ENCODE measurements at regions not wholly inside any gene's neighbourhood (a gene's known extent, or its start where the extent isn't known, plus 50 kb on each side); places are given as distances from the start of the nearest gene placed in this dataset.
"Not testable (repeated sequence)": the region's sequence is repeated elsewhere in the genome, so short reads cannot be mapped to it uniquely, and the experiment has no call there.

- H3K4me3 ChIP-seq (ENCODE audit: insufficient read depth, low read depth, low read length); H3K36me3 ChIP-seq (replicated peaks; ENCODE audit: control insufficient read depth, insufficient read depth, low read length); DNase-seq; H3K27me3 ChIP-seq (ENCODE audit: control insufficient read depth, insufficient read depth, low read length): not testable (repeated sequence)
Observed at GRCh38 chr22:11614798-11615433, 3913.1 kb upstream of the OR11H1 start.

GRCh38 chr22:11616811-11617210, 3911.2 kb upstream of the OR11H1 start:
- Histone ChIP-seq H3K4me3 (ENCODE audit: insufficient read depth, low read depth, low read length) (no peak overlapping the region), H3K27me3 (ENCODE audit: control insufficient read depth, insufficient read depth, low read length) (no peaks in the 10 kb centered on the region), H3K36me3 (replicated peaks; ENCODE audit: control insufficient read depth, insufficient read depth, low read length) (no peaks in the 10 kb centered on the region)
- DNase-seq, result no peak

GRCh38 chr22:11618322-11618662, 3909.7 kb upstream of the OR11H1 start:
- not testable (repeated sequence) for DNase-seq; H3K27me3 ChIP-seq (ENCODE audit: control insufficient read depth, insufficient read depth, low read length); H3K36me3 ChIP-seq (replicated peaks; ENCODE audit: control insufficient read depth, insufficient read depth, low read length); H3K4me3 ChIP-seq (ENCODE audit: insufficient read depth, low read depth, low read length)

GRCh38 chr22:11618688-11619087, 3909.3 kb upstream of the OR11H1 start:
- DNase-seq; H3K36me3 ChIP-seq (replicated peaks; ENCODE audit: control insufficient read depth, insufficient read depth, low read length); H3K4me3 ChIP-seq (ENCODE audit: insufficient read depth, low read depth, low read length); H3K27me3 ChIP-seq (ENCODE audit: control insufficient read depth, insufficient read depth, low read length): not testable (repeated sequence)

DNA sequence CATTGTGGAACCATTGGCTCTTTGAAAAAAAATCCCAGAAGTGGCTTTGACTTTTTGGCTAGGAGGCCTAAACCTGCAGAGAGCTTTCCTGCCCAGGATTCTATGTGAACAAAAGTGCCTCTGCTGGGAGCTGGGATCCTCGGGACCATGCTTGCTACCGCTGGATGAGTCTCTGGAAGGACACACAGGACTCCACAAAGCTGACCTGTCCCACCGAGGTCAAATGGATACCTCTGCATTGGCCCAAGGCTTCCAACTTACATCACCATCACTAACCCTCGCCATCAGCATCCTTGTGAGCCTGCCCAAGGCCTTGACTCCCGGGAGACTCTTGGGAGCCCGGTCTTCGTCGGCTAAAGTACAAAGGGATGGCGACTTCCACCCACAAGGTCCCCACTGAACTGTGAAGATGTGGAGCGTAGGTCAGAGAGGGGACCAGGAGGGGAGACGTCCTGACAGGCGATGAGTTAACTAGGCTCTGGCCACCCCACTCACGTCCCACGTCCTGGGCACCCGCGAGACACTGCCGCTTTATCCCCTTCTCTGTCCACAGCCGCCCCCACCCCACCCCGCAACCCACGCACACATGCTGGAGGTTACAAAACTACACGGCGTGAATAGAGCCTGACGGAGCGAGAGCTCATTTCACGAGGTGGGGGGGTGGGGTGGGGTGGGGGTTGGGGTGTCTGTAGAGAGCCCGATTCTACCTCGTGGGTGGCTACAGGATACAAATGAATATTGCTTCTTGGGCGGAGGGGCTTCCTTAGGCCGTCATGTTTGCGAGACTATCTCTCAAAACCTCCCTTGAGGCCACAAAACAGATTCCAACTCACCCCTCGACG, 3906.8 kb upstream of the OR11H1 start:
- not testable (repeated sequence) for DNase-seq; H3K27me3 ChIP-seq (ENCODE audit: control insufficient read depth, insufficient read depth, low read length); H3K4me3 ChIP-seq (ENCODE audit: insufficient read depth, low read depth, low read length); H3K36me3 ChIP-seq (replicated peaks; ENCODE audit: control insufficient read depth, insufficient read depth, low read length)

DNA sequence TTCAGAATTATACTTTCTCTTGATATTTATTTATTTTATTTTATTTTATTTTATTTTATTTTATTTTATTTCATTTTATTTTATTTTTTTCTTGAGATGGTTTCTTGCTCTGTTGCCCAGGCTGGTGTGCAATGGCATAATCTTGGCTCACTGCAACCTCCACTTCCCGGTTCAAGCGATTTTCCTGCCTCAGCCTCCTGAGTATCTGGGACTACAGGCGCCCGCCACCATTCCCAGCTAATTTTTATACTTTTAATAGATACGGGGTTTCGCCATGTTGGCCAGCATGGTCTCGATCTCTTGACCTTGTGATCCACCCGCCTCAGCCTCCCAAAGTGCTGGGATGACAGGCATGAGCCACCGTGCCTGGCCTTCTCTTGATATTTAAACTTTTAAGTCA, 3905.2 kb upstream of the OR11H1 start:
- H3K27me3 ChIP-seq (ENCODE audit: control insufficient read depth, insufficient read depth, low read length); DNase-seq; H3K36me3 ChIP-seq (replicated peaks; ENCODE audit: control insufficient read depth, insufficient read depth, low read length); H3K4me3 ChIP-seq (ENCODE audit: insufficient read depth, low read depth, low read length): not testable (repeated sequence)

GRCh38 chr22:11625711-11626421, 3902.1 kb upstream of the OR11H1 start:
- not testable (repeated sequence) for DNase-seq; H3K4me3 ChIP-seq (ENCODE audit: insufficient read depth, low read depth, low read length); H3K27me3 ChIP-seq (ENCODE audit: control insufficient read depth, insufficient read depth, low read length); H3K36me3 ChIP-seq (replicated peaks; ENCODE audit: control insufficient read depth, insufficient read depth, low read length)

- Histone ChIP-seq H3K4me3 (ENCODE audit: insufficient read depth, low read depth, low read length) (no peak overlapping the region), H3K27me3 (ENCODE audit: control insufficient read depth, insufficient read depth, low read length) (no peaks in the 10 kb centered on the region), H3K36me3 (replicated peaks; ENCODE audit: control insufficient read depth, insufficient read depth, low read length) (no peaks in the 10 kb centered on the region)
- DNase-seq, result no peak
Observed at GRCh38 chr22:11626422-11626773, 3901.6 kb upstream of the OR11H1 start.

DNA sequence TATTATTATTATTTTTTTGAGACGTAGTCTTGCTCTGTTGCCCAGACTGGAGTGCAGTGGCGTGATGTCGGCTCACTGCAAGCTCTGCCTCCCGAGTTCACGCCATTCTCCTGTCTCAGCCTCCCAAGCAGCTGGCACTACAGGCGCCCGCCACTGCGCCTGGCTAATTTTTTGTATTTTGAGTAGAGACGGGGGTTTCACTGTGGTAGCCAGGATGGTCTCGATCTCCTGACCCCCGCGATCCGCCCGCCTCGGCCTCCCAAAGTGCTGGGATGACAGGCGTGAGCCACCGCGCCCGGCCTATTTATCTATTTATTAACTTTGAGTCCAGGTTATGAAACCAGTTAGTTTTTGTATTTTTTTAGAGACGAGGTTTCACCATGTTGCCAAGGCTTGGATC, 3901.0 kb upstream of the OR11H1 start:
- not testable (repeated sequence) for H3K27me3 ChIP-seq (ENCODE audit: control insufficient read depth, insufficient read depth, low read length); DNase-seq; H3K4me3 ChIP-seq (ENCODE audit: insufficient read depth, low read depth, low read length); H3K36me3 ChIP-seq (replicated peaks; ENCODE audit: control insufficient read depth, insufficient read depth, low read length)

DNA sequence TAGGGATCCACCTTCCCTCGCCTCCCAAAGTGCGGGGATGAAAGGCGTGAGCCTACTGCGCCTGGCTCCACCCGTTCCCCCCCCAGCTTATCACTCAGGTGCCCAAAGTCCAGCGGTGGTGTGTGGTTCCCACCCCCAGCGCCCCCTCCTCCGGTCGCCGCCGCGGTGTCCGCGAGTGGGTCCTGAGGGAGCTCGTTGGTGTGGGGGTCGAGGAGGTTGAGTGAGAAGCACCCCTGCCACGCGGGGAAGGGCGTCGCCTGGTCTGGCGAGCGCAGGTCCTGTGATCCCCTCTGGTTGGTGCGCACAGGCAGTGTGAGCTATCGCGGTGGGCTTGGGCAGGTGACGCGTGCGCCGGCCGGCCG, 3900.6 kb upstream of the OR11H1 start:
- no peaks in the 10 kb centered on the region for H3K27me3 ChIP-seq (ENCODE audit: control insufficient read depth, insufficient read depth, low read length)
- DNase-seq, result no peak
- no peak overlapping the region for H3K4me3 ChIP-seq (ENCODE audit: insufficient read depth, low read depth, low read length)
- H3K36me3 ChIP-seq (replicated peaks; ENCODE audit: control insufficient read depth, insufficient read depth, low read length), result no peaks in the 10 kb centered on the region

- DNase-seq, result peak; percentile 51
- no peaks in the 10 kb centered on the region for H3K27me3 ChIP-seq (ENCODE audit: control insufficient read depth, insufficient read depth, low read length)
- H3K36me3 ChIP-seq (replicated peaks; ENCODE audit: control insufficient read depth, insufficient read depth, low read length), result no peaks in the 10 kb centered on the region
- no peak overlapping the region for H3K4me3 ChIP-seq (ENCODE audit: insufficient read depth, low read depth, low read length)
Observed at GRCh38 chr22:11627798-11628650, 3900.0 kb upstream of the OR11H1 start.

DNA sequence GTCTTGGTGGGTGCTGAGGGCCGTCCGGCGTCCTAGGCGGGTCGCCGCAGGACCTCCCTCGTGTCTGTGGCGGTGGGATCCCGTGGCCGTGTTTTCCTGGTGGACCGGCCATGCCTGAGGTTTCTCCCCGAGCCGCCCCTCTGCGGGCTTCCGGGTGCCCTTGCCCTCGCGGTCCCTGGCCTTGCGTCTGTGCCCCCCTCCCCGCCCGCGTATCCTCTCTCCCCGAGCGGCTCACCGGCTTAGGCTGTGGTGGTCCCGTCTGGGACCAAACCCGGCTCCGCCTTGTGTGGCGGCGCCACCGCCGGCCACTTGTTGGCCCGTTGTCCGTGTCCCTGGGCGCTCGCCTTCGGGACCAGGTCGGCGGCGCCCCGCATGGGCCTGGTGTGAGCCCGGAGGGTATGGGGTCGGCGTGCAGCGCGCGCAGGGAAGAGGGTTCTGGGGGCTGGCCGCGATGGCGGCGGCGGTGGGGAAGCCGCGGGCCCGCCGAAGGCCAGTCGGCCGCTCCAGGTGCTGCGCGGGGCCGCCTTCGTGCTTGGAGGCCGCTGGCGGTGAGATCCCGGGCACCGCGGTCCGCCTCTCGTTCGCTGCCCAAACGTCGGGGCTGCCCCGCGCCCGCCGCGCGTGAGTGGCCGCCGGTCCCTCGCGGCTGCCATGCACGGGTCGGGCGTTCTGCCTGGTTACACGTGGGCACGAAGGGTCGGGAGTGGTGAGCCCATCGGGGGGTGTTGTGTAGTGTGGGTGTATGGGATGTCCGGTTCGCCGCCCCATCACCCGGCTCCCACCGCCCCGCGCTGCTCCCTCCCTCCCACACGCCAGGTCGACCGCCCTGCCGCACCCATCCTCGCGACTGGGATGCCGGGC, 3899.1 kb upstream of the OR11H1 start:
- H3K36me3 ChIP-seq (replicated peaks; ENCODE audit: control insufficient read depth, insufficient read depth, low read length), result no peaks in the 10 kb centered on the region
- no peaks in the 10 kb centered on the region for H3K27me3 ChIP-seq (ENCODE audit: control insufficient read depth, insufficient read depth, low read length)
- no peak overlapping the region for H3K4me3 ChIP-seq (ENCODE audit: insufficient read depth, low read depth, low read length)
- peak; percentile 43 for DNase-seq

DNA sequence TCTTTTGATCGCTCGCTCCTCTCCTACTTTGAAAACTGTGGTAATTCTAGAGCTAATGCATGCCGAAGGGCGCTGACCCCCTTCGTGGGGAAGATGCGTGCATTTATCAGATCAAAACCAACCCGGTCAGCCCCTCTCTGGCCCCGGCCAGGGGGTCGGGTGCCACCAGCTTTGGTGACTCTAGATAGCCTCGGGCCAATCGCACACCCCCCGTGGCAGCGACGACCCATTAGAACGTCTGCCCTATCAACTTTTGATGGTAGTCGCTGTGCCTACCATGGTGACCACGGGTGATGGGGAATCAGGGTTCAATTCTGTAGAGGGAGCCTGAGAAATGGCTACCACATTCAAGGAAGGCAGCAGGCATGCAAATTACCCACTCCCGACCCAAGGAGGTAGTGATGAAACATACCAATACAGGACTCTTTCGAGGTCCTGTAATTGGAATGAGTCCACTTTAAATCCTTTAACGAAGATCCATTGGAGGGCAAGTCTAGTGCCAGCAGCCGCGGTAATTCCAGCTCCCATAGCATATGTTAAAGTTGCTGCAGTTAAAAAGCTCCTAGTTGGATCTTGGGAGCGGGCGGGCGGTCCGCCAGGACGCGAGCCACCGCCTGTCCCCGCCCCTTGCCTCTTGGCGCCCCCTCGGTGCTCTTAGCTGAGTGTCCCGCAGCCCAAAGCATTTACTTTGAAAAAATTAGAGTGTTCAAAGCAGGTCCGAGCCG, 3898.2 kb upstream of the OR11H1 start:
- no peaks in the 10 kb centered on the region for H3K27me3 ChIP-seq (ENCODE audit: control insufficient read depth, insufficient read depth, low read length)

More for the DNA sequence above, 3898.2 kb upstream of the OR11H1 start:
- Histone ChIP-seq H3K36me3 (replicated peaks; ENCODE audit: control insufficient read depth, insufficient read depth, low read length) (no peaks in the 10 kb centered on the region), H3K4me3 (ENCODE audit: insufficient read depth, low read depth, low read length) (no peak overlapping the region)
- DNase-seq, result peak; percentile 35
